ENCODE measurements at regions not wholly inside any gene's neighbourhood (a gene's known extent, or its start where the extent isn't known, plus 50 kb on each side); places are given as distances from the start of the nearest gene placed in this dataset.
"Not testable (repeated sequence)": the region's sequence is repeated elsewhere in the genome, so short reads cannot be mapped to it uniquely, and the experiment has no call there.

GRCh38 chr11:34799848-34800247 lies 116.3 kb downstream of the APIP start:
- CTCF ChIA-PET: interaction anchor here (1.6 to 1.9 kb wide), 2 partner anchors 10 kb away, joined by 4 read pairs; no protein-coding TSS in a partner anchor
- Histone ChIP-seq H2AFZ (ENCODE audit: low read depth) (no peak overlapping the region), H3K27ac (ENCODE audit: low read depth in 2 of 2, low read length in 1 of 2) (no peak overlapping the region), H3K27me3 (ENCODE audit: insufficient read depth) (no peaks in the 10 kb centered on the region), H3K9me3 (no peaks in the 10 kb centered on the region), H3K9ac (no peak overlapping the region), H3K4me3 (ENCODE audit: low read depth in 2 of 2, low read length in 1 of 2) (no peak overlapping the region), H3K36me3 (replicated peaks in 1 of 2; ENCODE audit: control insufficient read depth in 1 of 2, insufficient read depth in 2 of 2, low read length in 1 of 2) (no peaks in the 10 kb centered on the region), H3K79me2 (ENCODE audit: insufficient read depth) (no peaks in the 10 kb centered on the region), H4K20me1 (ENCODE audit: insufficient read depth) (no peaks in the 10 kb centered on the region), H3K4me2 (no peak overlapping the region), H3K4me1 (ENCODE audit: control insufficient read depth in 1 of 2, insufficient read depth in 2 of 2, low read depth in 1 of 2, low read length in 1 of 2) (no peaks in the 10 kb centered on the region), H3F3A (replicated peaks; ENCODE audit: insufficient read depth) (no peaks in the 10 kb centered on the region), H3K9me2 (no peaks in the 10 kb centered on the region)
- WGBS (ENCODE audit: low lambda C conversion rate): 18% methylated on average over 1 of the region's 1 CpG
- no peak for DNase-seq
- no peak for TF ChIP-seq MXI1 (IDR thresholded peaks at IDR 0.05; ENCODE audit: low read depth, low read length)
- TF ChIP-seq GABPA (IDR thresholded peaks at IDR 0.05; ENCODE audit: low read depth): no peak
- POLR2A ChIA-PET: no interaction called here

- Histone ChIP-seq H3K9me3 (no peaks in the 10 kb centered on the region), H3K4me1 (ENCODE audit: control insufficient read depth in 1 of 2, insufficient read depth in 2 of 2, low read depth in 1 of 2, low read length in 1 of 2) (no peaks in the 10 kb centered on the region), H3F3A (replicated peaks; ENCODE audit: insufficient read depth) (no peaks in the 10 kb centered on the region), H3K9me2 (no peaks in the 10 kb centered on the region), H3K27me3 (ENCODE audit: insufficient read depth) (no peaks in the 10 kb centered on the region), H3K4me3 (ENCODE audit: low read depth in 2 of 2, low read length in 1 of 2) (no peak overlapping the region), H2AFZ (ENCODE audit: low read depth) (no peak overlapping the region), H4K20me1 (ENCODE audit: insufficient read depth) (no peaks in the 10 kb centered on the region), H3K27ac (ENCODE audit: low read depth in 2 of 2, low read length in 1 of 2) (no peak overlapping the region), H3K9ac (no peak overlapping the region), H3K79me2 (ENCODE audit: insufficient read depth) (no peaks in the 10 kb centered on the region), H3K4me2 (no peak overlapping the region), H3K36me3 (replicated peaks in 1 of 2; ENCODE audit: control insufficient read depth in 1 of 2, insufficient read depth in 2 of 2, low read length in 1 of 2) (no peaks in the 10 kb centered on the region)
- TF ChIP-seq PBX3 (IDR thresholded peaks at IDR 0.05) (no peak), SIN3A (IDR thresholded peaks at IDR 0.05; ENCODE audit: borderline replicate concordance, low read depth, low read length) (no peak), RXRA (IDR thresholded peaks at IDR 0.05; ENCODE audit: borderline replicate concordance, low read depth) (no peak), MXI1 (IDR thresholded peaks at IDR 0.05; ENCODE audit: low read depth, low read length) (no peak), RFX5 (IDR thresholded peaks at IDR 0.05; ENCODE audit: low read length) (no peak), GATA2 (CRISPR knock-in tag; IDR thresholded peaks at IDR 0.05) (no peak), POLR2AphosphoS5 (IDR thresholded peaks at IDR 0.05; ENCODE audit: low read depth, low read length) (no peak), FOXM1 (IDR thresholded peaks at IDR 0.05; ENCODE audit: low read depth) (no peak), ZBTB33 (IDR thresholded peaks at IDR 0.05; ENCODE audit: borderline replicate concordance, low read depth) (no peak)
- TF ChIP-seq, protein P1, sequence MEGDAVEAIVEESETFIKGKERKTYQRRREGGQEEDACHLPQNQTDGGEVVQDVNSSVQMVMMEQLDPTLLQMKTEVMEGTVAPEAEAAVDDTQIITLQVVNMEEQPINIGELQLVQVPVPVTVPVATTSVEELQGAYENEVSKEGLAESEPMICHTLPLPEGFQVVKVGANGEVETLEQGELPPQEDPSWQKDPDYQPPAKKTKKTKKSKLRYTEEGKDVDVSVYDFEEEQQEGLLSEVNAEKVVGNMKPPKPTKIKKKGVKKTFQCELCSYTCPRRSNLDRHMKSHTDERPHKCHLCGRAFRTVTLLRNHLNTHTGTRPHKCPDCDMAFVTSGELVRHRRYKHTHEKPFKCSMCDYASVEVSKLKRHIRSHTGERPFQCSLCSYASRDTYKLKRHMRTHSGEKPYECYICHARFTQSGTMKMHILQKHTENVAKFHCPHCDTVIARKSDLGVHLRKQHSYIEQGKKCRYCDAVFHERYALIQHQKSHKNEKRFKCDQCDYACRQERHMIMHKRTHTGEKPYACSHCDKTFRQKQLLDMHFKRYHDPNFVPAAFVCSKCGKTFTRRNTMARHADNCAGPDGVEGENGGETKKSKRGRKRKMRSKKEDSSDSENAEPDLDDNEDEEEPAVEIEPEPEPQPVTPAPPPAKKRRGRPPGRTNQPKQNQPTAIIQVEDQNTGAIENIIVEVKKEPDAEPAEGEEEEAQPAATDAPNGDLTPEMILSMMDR (IDR thresholded peaks at IDR 0.05): no peak
- POLR2A ChIA-PET: no interaction called here
- CTCF ChIA-PET: interaction anchor here (1.6 kb wide), 1 partner anchor 9 kb away, joined by 4 read pairs; no protein-coding TSS in a partner anchor
- DNase-seq: no peak
Observed at GRCh38 chr11:34798985-34799384, 117.2 kb downstream of the APIP start.

DNA sequence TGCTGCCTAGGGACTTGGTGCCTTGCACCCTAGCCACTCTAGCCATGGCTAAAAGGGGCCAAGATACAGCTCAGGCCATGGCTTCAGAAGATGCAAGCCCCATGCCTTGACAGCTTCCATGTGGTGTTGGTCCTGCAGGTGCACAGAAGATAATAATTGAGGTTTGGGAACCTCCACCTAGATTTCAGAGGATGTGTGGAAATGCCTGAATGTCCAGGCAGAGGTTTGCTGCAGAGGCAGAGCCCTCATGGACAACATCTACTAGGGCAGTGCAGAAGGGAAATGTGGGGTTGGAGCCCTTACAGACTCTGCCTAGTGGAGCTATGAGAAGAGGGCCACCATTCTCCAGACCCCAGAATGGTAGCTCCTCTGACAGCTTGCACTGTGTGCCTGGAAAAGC lies 118.7 kb downstream of the APIP start:
- CTCF ChIA-PET; H3F3A ChIP-seq (replicated peaks; ENCODE audit: insufficient read depth); H3K4me1 ChIP-seq (ENCODE audit: control insufficient read depth in 1 of 2, insufficient read depth in 2 of 2, low read depth in 1 of 2, low read length in 1 of 2); DNase-seq; H3K4me3 ChIP-seq (ENCODE audit: low read depth in 2 of 2, low read length in 1 of 2); H2AFZ ChIP-seq (ENCODE audit: low read depth); POLR2A ChIA-PET; H3K79me2 ChIP-seq (ENCODE audit: insufficient read depth); H4K20me1 ChIP-seq (ENCODE audit: insufficient read depth); H3K4me2 ChIP-seq; H3K36me3 ChIP-seq (replicated peaks in 1 of 2; ENCODE audit: control insufficient read depth in 1 of 2, insufficient read depth in 2 of 2, low read length in 1 of 2); H3K9me2 ChIP-seq; H3K27me3 ChIP-seq (ENCODE audit: insufficient read depth); H3K27ac ChIP-seq (ENCODE audit: low read depth in 2 of 2, low read length in 1 of 2); H3K9me3 ChIP-seq; H3K9ac ChIP-seq: not testable (repeated sequence)
